Omental fat pad (tissue), 3 donors: ENCODE measurements at regions not wholly inside any gene's neighbourhood (a gene's known extent, or its start where the extent isn't known, plus 50 kb on each side); places are given as distances from the start of the nearest gene placed in this dataset.

Experiments
- ATAC-seq: fragments of 150-250 bp; one replicate; pipeline ENCODE4 v1.9.1; 2016; ENCODE audit warnings: mild to moderate bottlenecking, moderate library complexity; ENCODE audit not compliant: low FRiP score
- DNase-seq: peaks from one replicate; pipeline ENCODE4 v3.0.0-alpha.2; 2019; ENCODE audit warnings: low spot score
- TF ChIP-seq, protein P1 (sequence below), 3 donors: fragments of 450-650 bp; IDR thresholded peaks; one replicate each; pipeline ENCODE4 v1.5.1; 2016 to 2017; ENCODE audit warnings: antibody characterized with exemption in 3 of 3, mild to moderate bottlenecking in 3 of 3, moderate library complexity in 2 of 3

DNA sequence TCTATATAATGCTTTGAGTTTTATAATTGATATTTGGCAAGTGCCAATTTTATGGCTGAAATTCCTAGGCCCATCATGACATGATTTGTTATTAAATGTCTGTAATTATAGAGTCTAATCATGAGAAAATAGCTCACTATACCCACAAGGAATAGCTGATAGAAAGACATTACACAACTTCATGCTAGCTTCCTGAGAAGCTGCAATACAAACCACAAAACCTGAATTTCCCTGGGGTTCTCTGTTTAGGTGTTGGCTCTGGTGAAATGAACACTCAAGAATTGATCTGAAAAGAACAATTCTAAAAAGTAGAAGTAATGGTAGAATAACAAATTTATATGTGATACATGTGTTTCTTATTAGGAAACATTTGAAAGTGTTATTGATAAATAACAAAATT lies 169.6 kb downstream of the GASK1B start:
- TF ChIP-seq, protein P1, sequence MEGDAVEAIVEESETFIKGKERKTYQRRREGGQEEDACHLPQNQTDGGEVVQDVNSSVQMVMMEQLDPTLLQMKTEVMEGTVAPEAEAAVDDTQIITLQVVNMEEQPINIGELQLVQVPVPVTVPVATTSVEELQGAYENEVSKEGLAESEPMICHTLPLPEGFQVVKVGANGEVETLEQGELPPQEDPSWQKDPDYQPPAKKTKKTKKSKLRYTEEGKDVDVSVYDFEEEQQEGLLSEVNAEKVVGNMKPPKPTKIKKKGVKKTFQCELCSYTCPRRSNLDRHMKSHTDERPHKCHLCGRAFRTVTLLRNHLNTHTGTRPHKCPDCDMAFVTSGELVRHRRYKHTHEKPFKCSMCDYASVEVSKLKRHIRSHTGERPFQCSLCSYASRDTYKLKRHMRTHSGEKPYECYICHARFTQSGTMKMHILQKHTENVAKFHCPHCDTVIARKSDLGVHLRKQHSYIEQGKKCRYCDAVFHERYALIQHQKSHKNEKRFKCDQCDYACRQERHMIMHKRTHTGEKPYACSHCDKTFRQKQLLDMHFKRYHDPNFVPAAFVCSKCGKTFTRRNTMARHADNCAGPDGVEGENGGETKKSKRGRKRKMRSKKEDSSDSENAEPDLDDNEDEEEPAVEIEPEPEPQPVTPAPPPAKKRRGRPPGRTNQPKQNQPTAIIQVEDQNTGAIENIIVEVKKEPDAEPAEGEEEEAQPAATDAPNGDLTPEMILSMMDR (IDR thresholded peaks at IDR 0.05) = no peak
- DNase-seq = no peak
- ATAC-seq = no peak

DNA sequence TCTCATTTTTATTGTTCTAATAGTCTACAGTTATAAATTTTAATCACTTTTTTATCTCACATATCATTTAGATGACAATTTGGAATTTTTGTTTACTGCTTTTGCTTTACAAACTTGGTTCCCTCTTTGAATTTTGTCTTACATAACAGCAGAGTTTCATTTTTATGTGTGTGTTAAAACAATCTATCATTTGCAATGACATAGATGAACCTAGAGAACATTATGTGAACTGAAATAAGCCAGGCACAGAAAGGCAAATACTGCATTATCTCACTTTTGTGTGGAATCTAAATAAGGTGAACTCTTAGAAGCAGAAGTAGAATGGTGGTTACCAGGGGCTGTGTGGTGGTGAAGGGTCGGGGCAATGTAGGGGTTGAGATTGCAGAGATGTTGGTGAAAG lies 170.7 kb downstream of the GASK1B start:
- DNase-seq = no peak
- TF ChIP-seq, protein P1 (IDR thresholded peaks at IDR 0.05) = no peak
- ATAC-seq = no peak

GRCh38 chr4:158001756-158002155 lies 171.1 kb downstream of the GASK1B start:
- no peak for DNase-seq
- TF ChIP-seq, protein P1 (IDR thresholded peaks at IDR 0.05) = no peak
- ATAC-seq = no peak

DNA sequence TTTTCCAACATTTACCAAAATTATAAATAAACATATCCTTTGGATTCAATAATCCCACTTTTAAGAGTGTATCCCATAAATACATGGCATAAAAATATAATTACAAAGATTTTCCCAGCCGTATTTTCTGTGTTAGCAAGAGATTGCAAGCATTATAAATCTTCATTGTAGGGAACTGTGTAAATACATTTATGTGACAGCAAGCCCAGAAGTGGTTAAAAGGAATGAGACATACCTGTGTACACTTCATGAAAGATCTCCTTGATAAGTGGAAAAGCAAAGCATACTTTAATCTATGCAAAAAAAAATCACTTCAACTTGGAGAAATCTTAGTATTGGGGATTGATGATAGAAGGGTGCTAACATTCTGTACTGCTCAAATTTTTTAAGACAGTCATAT lies 173.1 kb downstream of the GASK1B start:
- TF ChIP-seq, protein P1 (IDR thresholded peaks at IDR 0.05) = no peak
- DNase-seq = no peak
- no peak for ATAC-seq

GRCh38 chr4:157997296-157997695 lies 175.5 kb downstream of the GASK1B start:
- TF ChIP-seq, protein P1 (IDR thresholded peaks at IDR 0.05) = no peak
- ATAC-seq = no peak
- DNase-seq = no peak

- TF ChIP-seq, protein P1 (IDR thresholded peaks at IDR 0.05) = no peak
- ATAC-seq (no peak), DNase-seq (no peak)
Measured at GRCh38 chr4:157996061-157997028, 176.5 kb downstream of the GASK1B start.

GRCh38 chr4:157994863-157995262 lies 178.0 kb downstream of the GASK1B start:
- TF ChIP-seq, protein P1 (IDR thresholded peaks at IDR 0.05) = no peak
- DNase-seq = no peak
- no peak for ATAC-seq
